ENCODE measurements at regions not wholly inside any gene's neighbourhood (a gene's known extent, or its start where the extent isn't known, plus 50 kb on each side); places are given as distances from the start of the nearest gene placed in this dataset.

DNA sequence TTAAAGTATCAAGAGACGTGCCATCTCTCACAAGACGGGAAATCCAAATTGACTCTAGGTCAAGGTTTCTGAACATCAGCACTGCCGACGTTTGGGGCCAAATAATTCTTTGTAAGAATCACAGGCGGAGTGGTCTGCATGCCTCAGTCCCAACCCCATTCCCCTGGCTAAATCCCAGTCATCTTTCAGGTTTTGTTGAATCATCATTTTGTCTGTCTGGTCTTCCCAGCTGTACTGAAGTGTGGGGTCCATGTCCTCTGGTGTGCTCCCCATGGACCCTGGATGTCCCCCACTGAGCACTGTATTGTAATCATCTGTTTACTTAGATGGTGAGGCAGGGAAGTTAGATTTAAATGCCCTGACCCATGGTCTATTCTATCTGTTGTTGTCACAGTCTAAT lies 103.6 kb upstream of the GALNT18 start:
- Histone ChIP-seq H3K9me1 (ENCODE audit: insufficient read depth, low read length) (no peaks in the 10 kb centered on the region), H2BK5ac (ENCODE audit: low read depth, low read length, poor library complexity, severe bottlenecking) (no peak overlapping the region), H3K79me1 (ENCODE audit: low read depth in 1 of 2, low read length in 2 of 2) (no peaks in the 10 kb centered on the region), H2AFZ (replicated peaks; ENCODE audit: low read length, poor library complexity) (no peak overlapping the region), H2BK120ac (ENCODE audit: low read depth, low read length) (no peak overlapping the region), H3K4me2 (ENCODE audit: low read depth, low read length) (no peak overlapping the region), H3K9me3 (ENCODE audit: control insufficient read depth, insufficient read depth, low read length) (0 out of 2 replicates have a peak, but pooled peaks cover 2% of the 10 kb centered on the region), H2AK9ac (replicated peaks; ENCODE audit: low read depth, low read length, poor library complexity) (no peak overlapping the region), H2BK15ac (ENCODE audit: low read depth, low read length) (no peak overlapping the region), H2BK20ac (ENCODE audit: low read depth, low read length) (no peak overlapping the region), H3K9ac (ENCODE audit: low read depth, low read length) (no peak overlapping the region), H3K4ac (ENCODE audit: low read depth, low read length) (no peak overlapping the region), H3K27ac (ENCODE audit: insufficient read depth, low read length) (no peak overlapping the region), H4K8ac (ENCODE audit: low read depth in 2 of 2, low read length in 2 of 2) (no peak overlapping the region), H4K5ac (ENCODE audit: low read depth, low read length) (no peak overlapping the region), H3K4me1 (ENCODE audit: control insufficient read depth, insufficient read depth, low read length) (no peaks in the 10 kb centered on the region), H2AK5ac (ENCODE audit: low read depth, low read length) (no peak overlapping the region), H4K91ac (ENCODE audit: insufficient read depth, low read depth, low read length) (no peak overlapping the region), H3K27me3 (ENCODE audit: control insufficient read depth, insufficient read depth, low read length) (peaks cover 20% of the 10 kb centered on the region), H3K23ac (ENCODE audit: low read depth, low read length) (no peak overlapping the region), H4K20me1 (ENCODE audit: insufficient read depth, low read length) (no peaks in the 10 kb centered on the region), H3K18ac (ENCODE audit: low read depth, low read length) (no peak overlapping the region), H3K4me3 (ENCODE audit: insufficient read depth, low read depth, low read length) (no peak overlapping the region), H3K56ac (ENCODE audit: extremely low read depth, insufficient read depth, low read length) (no peak overlapping the region), H3K36me3 (ENCODE audit: control insufficient read depth, insufficient read depth, low read length) (no peaks in the 10 kb centered on the region), H3K14ac (replicated peaks; ENCODE audit: low read depth, low read length) (no peak overlapping the region)
- ATAC-seq (ENCODE audit: low read depth), result no peak
- TF ChIP-seq MAZ (IDR thresholded peaks at IDR 0.05; ENCODE audit: borderline replicate concordance, low read depth, low read length), result no peak
- peak; percentile 46 for TF ChIP-seq MAFK (IDR thresholded peaks at IDR 0.05; ENCODE audit: low read depth, low read length)
- no peak for TF ChIP-seq NFE2L2 (IDR thresholded peaks at IDR 0.05; ENCODE audit: low read depth, low read length)
- no peak for TF ChIP-seq RFX5 (IDR thresholded peaks at IDR 0.05; ENCODE audit: low read depth, low read length)
- BruUV-seq (replicated peaks), result no TSS peak
- WGBS, 2 experiments (ENCODE audit: extremely low coverage in 2 of 2, insufficient read length in 1 of 2), result 40% methylated on average over 5 of the region's 5 CpGs; no CpG with 5 or more reads in 1 of the 2 experiments
- intact Hi-C loops (cut with micrococcal nuclease) (no loop called here), in situ Hi-C loops (cut with MboI; ENCODE audit: low sequenced_read_pairs) (no loop called here), dilution Hi-C loops (cut with HindIII; ENCODE audit: low sequenced_read_pairs, unreplicated experiment) (no loop called here)
- DNase-seq, result no peak
- ChIA-PET POLR2A (ENCODE audit: unreplicated experiment) (no interaction called here), CTCF (no interaction called here)

Data from IMR-90 (cell line).